Activated naive CD8-positive, alpha-beta T cell treated with anti-CD3 and anti-CD28 coated beads, Interleukin-2, amount 10 ng/mL, durations not matched to agents 7 days and 5 days (primary cell): ENCODE measurements at regions not wholly inside any gene's neighbourhood (a gene's known extent, or its start where the extent isn't known, plus 50 kb on each side); places are given as distances from the start of the nearest gene placed in this dataset.

Experiments
- ATAC-seq: fragments of 150-1000 bp; cut with Tn5 transposase; one replicate; pipeline ENCODE4 v1.10.0; 2021; ENCODE audit warnings: low read depth, moderate library complexity
- POLR2A ChIA-PET: fragments of 350-600 bp; sonication (Branson Sonifier 250); formaldehyde crosslinking; loops from one replicate; lab custom pipeline; 2021; ENCODE audit warnings: antibody characterized with exemption; lab: Charles Lee
- DNase-seq: peaks from one replicate; pipeline ENCODE4 v3.0.0; 2021
- H3K27ac Mint-ChIP-seq: one replicate; pipeline ENCODE4 v1.8.0; 2022; ENCODE audit warnings: mild to moderate bottlenecking, mixed read lengths
- H3K27me3 Mint-ChIP-seq: one replicate; pipeline ENCODE4 v1.8.0; 2022; ENCODE audit warnings: mild to moderate bottlenecking, moderate library complexity, mixed read lengths
- H3K36me3 Mint-ChIP-seq: one replicate; pipeline ENCODE4 v1.8.0; 2021; ENCODE audit warnings: mild to moderate bottlenecking, mixed read lengths
- H3K4me1 Mint-ChIP-seq: one replicate; pipeline ENCODE4 v1.8.0; 2021; ENCODE audit warnings: mixed read lengths
- H3K4me3 Mint-ChIP-seq: one replicate; pipeline ENCODE4 v1.8.0; 2022; ENCODE audit warnings: mild to moderate bottlenecking, moderate library complexity, mixed read lengths
- H3K9me3 Mint-ChIP-seq: one replicate; pipeline ENCODE4 v1.8.0; 2021; ENCODE audit warnings: mixed read lengths

DNA sequence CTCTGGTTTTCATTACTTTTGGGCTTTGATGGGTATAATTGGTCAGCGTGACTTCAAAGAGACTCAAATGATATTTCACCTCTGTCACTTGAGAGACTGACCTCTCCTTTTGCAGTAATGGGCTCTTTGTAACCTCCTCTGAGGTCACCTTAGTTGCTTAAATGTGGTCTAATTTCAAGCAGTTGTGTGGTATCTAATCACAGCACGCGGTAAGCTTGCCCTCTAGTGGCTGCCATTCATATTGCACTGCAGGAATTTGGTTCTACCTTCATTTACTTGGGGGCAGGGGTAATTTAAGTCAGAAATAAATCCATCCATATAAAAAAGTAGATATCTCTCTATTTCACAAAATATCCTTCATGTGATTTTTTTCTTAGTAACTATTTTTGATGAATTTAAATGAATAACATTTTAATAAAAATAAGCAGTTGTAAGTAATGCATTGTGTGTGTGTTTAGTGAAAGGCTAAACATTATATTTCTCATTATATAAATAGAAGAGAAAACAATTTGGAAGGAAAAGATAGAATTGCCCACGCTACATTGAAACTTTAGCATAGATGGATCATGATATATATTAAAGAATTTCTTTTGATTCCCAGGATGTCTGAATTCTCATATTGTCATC lies 55.0 kb upstream of the ANO3 start:
- Mint-ChIP-seq H3K36me3 (no peaks in the 10 kb centered on the region), H3K4me3 (no peak overlapping the region), H3K4me1 (no peaks in the 10 kb centered on the region), H3K9me3 (no peaks in the 10 kb centered on the region), H3K27ac (no peak overlapping the region), H3K27me3 (no peaks in the 10 kb centered on the region)
- ATAC-seq (no peak), DNase-seq (peak; percentile 30)
- POLR2A ChIA-PET: no interaction called here

DNA sequence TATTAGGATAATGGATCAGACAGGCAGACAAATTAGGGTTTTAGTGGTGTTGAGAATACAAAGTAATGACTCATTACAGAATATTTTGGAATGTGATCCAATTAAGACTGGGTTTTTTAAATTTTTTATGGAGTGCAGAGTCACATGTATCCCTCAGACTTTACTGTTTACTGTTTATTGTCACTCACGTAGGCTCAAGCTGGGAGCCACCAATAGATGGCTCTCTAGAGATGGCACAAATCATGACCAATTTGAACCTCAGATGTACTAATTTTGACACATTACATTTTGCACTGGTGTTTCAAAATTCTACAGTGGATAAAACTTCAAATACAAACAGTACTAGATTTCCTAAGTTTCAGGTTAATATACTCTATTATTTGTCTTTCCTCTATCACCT lies 53.6 kb upstream of the ANO3 start:
- Mint-ChIP-seq H3K27ac (no peak overlapping the region), H3K4me1 (no peaks in the 10 kb centered on the region), H3K27me3 (no peaks in the 10 kb centered on the region), H3K9me3 (no peaks in the 10 kb centered on the region), H3K4me3 (no peak overlapping the region), H3K36me3 (no peaks in the 10 kb centered on the region)
- DNase-seq: no peak
- no peak for ATAC-seq
- POLR2A ChIA-PET: no interaction called here
